GM12891 (cell line): ENCODE measurements at regions not wholly inside any gene's neighbourhood (a gene's known extent, or its start where the extent isn't known, plus 50 kb on each side); places are given as distances from the start of the nearest gene placed in this dataset.

Source experiments
- DNase-seq: peaks from one replicate; pipeline ENCODE4 v3.0.0; 2011; ENCODE audit warnings: low spot score; ENCODE audit not compliant: insufficient read length
- FAIRE-seq: peaks from 2 replicates; lab custom pipeline; 2011; peaks lifted over from hg19 to GRCh38; lab: Jason Lieb, UNC
- PAX5 ChIP-seq: IDR thresholded peaks from 2 replicates; pipeline ENCODE4 v1.6.1; 2011; ENCODE audit warnings: low read length, moderate library complexity, mild to moderate bottlenecking; ENCODE audit not compliant: insufficient read depth, severe bottlenecking
- POLR2A ChIP-seq: IDR thresholded peaks from 2 replicates; pipeline ENCODE4 v1.6.1; 2011; ENCODE audit warnings: low read depth, low read length, control low read depth
- POLR2AphosphoS5 ChIP-seq: IDR thresholded peaks from 2 replicates; pipeline ENCODE4 v1.6.1; 2011; ENCODE audit warnings: low read depth, low read length, control low read depth
- POU2F2 ChIP-seq: IDR thresholded peaks from 2 replicates; pipeline ENCODE4 v1.6.1; 2011; ENCODE audit warnings: low read depth, mild to moderate bottlenecking, control low read depth, low read length, moderate library complexity
- SPI1 ChIP-seq: IDR thresholded peaks from 2 replicates; pipeline ENCODE4 v1.6.1; 2011; ENCODE audit warnings: low read depth, low read length, control low read depth
- TAF1 ChIP-seq: IDR thresholded peaks from 2 replicates; pipeline ENCODE4 v1.6.1; 2011; ENCODE audit warnings: low read depth, low read length, control low read depth

- DNase-seq (no peak), FAIRE-seq (no peak)
- TF ChIP-seq PAX5 (no peak), SPI1 (no peak), POLR2AphosphoS5 (no peak), POU2F2 (no peak), TAF1 (no peak), POLR2A (no peak)
Observed at GRCh38 chr1:60329651-60330050, 256.1 kb upstream of the C1orf87 start.

GRCh38 chr1:60311838-60312237 is 238.3 kb upstream of the C1orf87 start:
- DNase-seq, result no peak
- TF ChIP-seq SPI1 (no peak), PAX5 (no peak), POLR2AphosphoS5 (no peak), TAF1 (no peak), POLR2A (no peak), POU2F2 (no peak)
- FAIRE-seq, result no peak

DNA sequence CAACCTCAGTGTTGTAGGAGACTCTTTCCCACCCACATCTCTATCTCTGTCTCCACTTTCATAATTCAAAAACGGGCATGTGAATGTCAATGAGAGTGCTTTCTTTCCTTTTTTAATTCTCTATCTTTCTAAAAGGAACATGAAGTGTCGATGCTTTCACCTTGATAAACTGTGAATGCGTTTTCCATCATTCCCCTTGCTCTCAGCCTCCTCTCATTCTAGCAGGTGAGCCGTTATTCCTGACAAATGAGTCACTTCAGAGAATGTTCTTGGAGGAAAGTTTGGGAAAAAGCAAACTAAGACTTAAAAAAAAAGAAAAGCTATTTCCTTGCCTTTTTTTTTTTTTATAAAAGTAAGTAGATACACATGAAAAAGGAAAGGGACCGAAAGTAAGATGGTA is 226.0 kb upstream of the C1orf87 start:
- FAIRE-seq, result no peak

DNA sequence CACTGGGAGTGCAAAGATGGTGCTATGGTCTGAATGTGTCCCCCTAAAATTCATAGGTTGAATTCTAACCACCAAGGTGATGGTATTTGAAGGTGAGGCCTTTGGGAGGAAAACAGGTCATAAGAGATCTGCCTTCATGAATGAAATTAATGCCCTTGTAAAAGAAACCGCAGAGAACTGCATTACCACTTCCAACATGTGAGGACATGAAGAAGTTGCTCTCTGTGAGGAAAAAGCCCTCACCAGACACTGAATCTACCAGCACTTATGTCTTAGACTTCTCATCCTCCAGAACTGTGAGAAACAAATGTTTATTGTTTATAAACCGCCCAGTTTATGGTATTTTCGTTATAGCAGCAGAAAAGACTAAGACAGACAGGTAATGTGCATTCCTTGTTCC is 224.7 kb upstream of the C1orf87 start:
- TF ChIP-seq POU2F2 (no peak), SPI1 (no peak), POLR2A (no peak), TAF1 (no peak), PAX5 (no peak), POLR2AphosphoS5 (no peak)
- no peak for FAIRE-seq
- no peak for DNase-seq

More for the DNA sequence above, 226.0 kb upstream of the C1orf87 start:
- no peak for DNase-seq
- no peak for TF ChIP-seq SPI1
- TF ChIP-seq POU2F2, result no peak
- TF ChIP-seq PAX5, result no peak
- TF ChIP-seq POLR2A, result no peak
- no peak for TF ChIP-seq TAF1
- TF ChIP-seq POLR2AphosphoS5, result no peak

- DNase-seq, result no peak
- TF ChIP-seq POU2F2 (no peak), TAF1 (no peak), POLR2AphosphoS5 (no peak), PAX5 (no peak), POLR2A (no peak), SPI1 (no peak)
- FAIRE-seq, result no peak
Observed at GRCh38 chr1:60296794-60297193, 223.2 kb upstream of the C1orf87 start.

GRCh38 chr1:60292140-60292539 is 218.6 kb upstream of the C1orf87 start:
- no peak for DNase-seq
- no peak for TF ChIP-seq PAX5
- no peak for TF ChIP-seq SPI1
- no peak for TF ChIP-seq TAF1
- no peak for TF ChIP-seq POLR2A
- no peak for TF ChIP-seq POLR2AphosphoS5
- no peak for TF ChIP-seq POU2F2
- no peak for FAIRE-seq

- FAIRE-seq (no peak), DNase-seq (no peak)
- TF ChIP-seq PAX5, result no peak
- TF ChIP-seq POLR2A, result no peak
- no peak for TF ChIP-seq POLR2AphosphoS5
Observed at GRCh38 chr1:60290393-60290792, 216.8 kb upstream of the C1orf87 start.

DNA sequence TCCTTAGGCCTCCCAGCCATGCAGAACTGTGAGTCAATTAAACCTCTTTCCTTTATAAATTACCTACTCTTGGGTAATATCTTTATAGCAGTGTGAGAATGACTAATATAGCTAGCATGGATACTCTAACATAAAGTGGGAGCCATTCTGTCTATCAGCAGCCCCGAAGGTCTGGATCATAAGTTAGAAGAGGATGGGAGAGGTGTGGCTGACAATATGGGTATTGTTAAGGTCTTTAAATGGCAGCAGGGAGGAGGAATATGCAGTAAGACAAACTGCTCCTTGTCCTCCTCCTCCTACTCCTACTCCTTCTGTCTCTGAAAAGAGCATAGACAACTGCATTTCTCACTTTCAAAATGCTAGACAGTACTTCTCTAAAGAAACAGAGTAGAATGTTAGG is 214.0 kb upstream of the C1orf87 start:
- DNase-seq, result no peak
- no peak for FAIRE-seq
- TF ChIP-seq POLR2AphosphoS5, result no peak
- no peak for TF ChIP-seq POLR2A
- TF ChIP-seq SPI1, result no peak
- no peak for TF ChIP-seq TAF1
- TF ChIP-seq PAX5, result no peak
- no peak for TF ChIP-seq POU2F2

DNA sequence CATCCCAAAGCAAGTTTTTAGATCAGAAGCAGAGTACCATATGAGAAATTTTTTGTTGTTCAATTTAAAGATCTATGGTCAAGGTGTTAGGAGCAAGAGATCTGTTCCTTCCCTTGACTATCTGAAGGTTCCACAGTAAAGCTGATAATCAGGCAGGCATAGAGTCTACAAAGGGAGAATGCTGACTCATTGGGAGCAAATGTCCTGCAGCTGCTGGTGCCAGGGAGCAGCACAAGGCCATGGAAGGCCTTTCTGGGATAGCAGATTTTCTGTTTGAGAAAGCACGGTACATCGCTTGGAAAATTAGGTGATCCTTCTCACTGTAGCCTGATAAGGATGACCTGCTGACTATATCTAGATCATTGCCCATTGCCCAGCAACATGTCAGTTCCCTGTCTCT is 210.1 kb upstream of the C1orf87 start:
- no peak for DNase-seq
- FAIRE-seq, result no peak
- TF ChIP-seq PAX5 (no peak), SPI1 (no peak), TAF1 (no peak), POLR2A (no peak), POLR2AphosphoS5 (no peak), POU2F2 (no peak)

- no peak for TF ChIP-seq TAF1
- no peak for TF ChIP-seq SPI1
- TF ChIP-seq POU2F2, result no peak
- no peak for TF ChIP-seq POLR2A
- TF ChIP-seq PAX5, result no peak
- TF ChIP-seq POLR2AphosphoS5, result no peak
- no peak for FAIRE-seq
- peak; percentile 37 for DNase-seq
Observed at GRCh38 chr1:60281360-60281932, 207.9 kb upstream of the C1orf87 start.
